Stimulated activated CD8-positive, alpha-beta memory T cell treated with anti-CD3 and anti-CD28 coated beads, Interleukin-4, amount 100 ng/mL, for 24 hours (primary cell): ENCODE measurements at regions not wholly inside any gene's neighbourhood (a gene's known extent, or its start where the extent isn't known, plus 50 kb on each side); places are given as distances from the start of the nearest gene placed in this dataset.
"Not testable (repeated sequence)": the region's sequence is repeated elsewhere in the genome, so short reads cannot be mapped to it uniquely, and the experiment has no call there.

Experiments
- DNase-seq: peaks from one replicate; pipeline ENCODE4 v3.0.0-alpha.2; 2020; ENCODE audit warnings: low read depth

DNA sequence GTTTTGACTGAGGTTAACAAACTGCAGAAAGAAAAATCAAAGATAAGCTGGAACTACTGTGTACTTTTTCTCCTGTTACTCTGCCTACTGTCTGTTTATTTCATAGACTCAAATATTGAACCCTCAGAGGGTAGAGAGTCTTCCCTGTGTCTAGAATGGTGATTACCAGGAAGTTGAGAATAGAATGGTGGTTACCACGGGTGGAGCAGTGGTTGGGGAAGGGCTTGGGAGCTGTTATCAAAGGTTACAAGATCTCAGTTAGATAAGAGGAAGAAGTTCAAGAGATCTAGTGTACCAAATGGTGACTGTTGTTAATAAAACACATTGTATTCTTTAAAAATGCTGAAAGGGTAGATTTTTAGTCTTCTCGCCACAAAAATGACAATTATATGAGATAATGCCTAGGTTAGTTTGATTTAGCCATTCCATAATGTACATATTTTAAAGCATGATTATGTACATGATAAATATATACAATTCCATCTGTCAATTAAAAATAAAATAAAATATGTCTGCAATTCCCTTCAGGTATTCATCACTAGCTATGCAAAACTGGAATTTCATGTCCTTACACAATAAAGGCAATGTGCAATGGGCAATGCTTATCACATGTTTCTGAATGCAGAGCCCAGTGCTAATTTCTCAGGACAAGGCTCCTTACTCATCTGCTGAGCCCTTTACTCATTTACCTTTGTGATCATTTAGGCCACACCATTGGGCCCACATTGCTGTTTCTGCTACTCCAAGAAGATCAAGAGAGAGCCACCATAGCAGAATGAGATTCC lies 474.3 kb upstream of the CAMK1G start:
- DNase-seq = no peak

- DNase-seq = no peak
Observed at GRCh38 chr1:209113521-209113920, 470.0 kb upstream of the CAMK1G start.

DNA sequence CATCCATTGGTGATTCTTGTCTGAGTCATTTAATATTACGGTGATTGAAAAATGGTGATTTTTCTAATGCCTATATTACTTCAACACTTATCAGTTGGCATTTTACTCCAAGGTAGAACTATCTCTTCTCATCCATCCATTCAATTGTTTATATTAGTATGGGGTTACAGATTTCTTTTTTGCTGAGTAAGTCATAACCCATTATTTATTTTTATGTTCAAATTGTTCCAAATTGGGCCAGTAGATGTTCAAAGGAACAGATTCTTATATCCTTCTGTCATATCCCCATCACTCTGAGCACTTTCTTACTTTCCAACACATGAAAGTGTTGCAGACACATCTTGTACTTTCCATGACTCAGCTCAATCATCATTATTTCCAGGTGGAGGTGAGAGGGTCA lies 466.8 kb upstream of the CAMK1G start:
- DNase-seq = no peak

DNA sequence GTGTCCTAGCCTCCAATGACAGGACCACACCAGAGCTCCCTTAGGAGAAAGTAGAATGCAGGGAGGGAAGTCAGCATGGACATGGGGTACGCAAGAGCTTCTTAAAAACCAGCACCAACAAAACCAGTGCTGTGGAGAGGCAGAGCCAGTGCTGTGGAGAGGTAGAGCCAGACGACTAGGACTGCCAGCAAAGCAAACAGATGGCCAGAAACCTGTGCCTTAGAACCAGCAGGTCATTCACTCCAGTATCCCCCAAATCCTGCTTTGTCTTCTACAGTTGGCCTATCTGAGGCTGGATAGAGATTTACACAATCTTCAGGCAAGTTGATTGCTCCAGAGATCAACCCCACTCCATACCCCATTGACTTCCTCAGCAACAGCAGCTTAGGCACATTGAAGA lies 459.9 kb upstream of the CAMK1G start:
- DNase-seq = no peak

- DNase-seq = not testable (repeated sequence)
Observed at GRCh38 chr1:209129091-209129490, 454.4 kb upstream of the CAMK1G start.

DNA sequence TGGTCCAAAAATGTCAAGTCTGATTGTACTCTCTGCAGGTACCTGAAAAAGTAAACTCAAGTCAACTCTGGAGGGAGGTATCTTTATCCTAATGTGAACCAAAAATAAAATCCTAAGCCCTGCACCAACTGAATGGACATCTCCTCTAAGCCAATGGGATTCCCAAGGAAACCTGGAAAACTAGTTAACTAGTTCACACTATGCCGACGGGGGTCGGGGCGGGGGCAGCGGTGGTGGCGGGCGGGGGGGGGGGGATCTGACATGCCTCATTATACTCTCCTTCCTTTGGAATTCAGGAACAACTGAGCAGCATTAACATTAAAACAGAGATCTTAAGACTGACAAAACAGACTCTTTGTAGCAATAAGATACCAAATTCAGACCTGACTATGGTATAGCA lies 452.6 kb upstream of the CAMK1G start:
- no peak for DNase-seq

- no peak for DNase-seq
Observed at GRCh38 chr1:209132736-209133467, 450.6 kb upstream of the CAMK1G start.

GRCh38 chr1:209134001-209134400 lies 449.5 kb upstream of the CAMK1G start:
- DNase-seq = no peak

DNA sequence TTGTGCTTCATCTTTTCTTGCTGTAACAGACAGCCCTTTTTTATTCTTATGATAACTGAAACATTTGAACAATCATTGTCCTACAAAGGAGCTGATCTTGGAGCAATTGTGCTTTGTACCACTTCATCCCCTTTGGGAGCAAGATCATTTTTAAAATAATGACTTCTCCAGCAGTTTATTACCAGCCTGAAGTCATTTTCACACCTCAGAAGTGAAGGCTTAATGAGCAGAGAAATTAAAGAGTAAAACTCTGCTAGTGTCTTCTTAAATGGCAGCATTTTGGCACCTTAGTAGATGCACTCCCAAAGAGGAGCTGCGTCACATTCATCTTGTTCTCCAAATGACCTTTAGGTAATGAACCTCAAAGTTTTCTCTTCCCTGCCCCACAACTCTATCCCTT lies 439.6 kb upstream of the CAMK1G start:
- no peak for DNase-seq

- DNase-seq = no peak
Observed at GRCh38 chr1:209150114-209150513, 433.4 kb upstream of the CAMK1G start.

DNA sequence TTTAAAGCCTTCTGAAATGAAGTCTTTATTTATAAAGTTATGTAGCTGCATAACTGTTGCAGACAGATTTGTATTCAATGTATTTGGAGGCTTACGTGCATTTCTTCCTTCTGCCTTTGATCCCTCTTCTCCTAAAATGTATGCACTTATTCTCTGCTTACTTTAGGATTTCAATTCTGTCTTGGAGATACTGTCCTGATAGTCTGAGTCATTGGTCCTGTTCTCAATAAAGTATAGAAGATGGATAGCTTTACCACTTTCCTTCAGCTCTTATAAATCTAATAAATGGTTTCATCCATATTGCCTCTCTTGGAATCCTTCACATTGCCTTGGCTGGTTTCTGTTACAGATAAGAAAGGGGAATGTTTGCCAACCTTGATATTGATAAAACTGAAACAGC lies 430.1 kb upstream of the CAMK1G start:
- DNase-seq = no peak

GRCh38 chr1:209154912-209155311 lies 428.6 kb upstream of the CAMK1G start:
- DNase-seq = no peak

GRCh38 chr1:209155546-209155945 lies 428.0 kb upstream of the CAMK1G start:
- DNase-seq = no peak

DNA sequence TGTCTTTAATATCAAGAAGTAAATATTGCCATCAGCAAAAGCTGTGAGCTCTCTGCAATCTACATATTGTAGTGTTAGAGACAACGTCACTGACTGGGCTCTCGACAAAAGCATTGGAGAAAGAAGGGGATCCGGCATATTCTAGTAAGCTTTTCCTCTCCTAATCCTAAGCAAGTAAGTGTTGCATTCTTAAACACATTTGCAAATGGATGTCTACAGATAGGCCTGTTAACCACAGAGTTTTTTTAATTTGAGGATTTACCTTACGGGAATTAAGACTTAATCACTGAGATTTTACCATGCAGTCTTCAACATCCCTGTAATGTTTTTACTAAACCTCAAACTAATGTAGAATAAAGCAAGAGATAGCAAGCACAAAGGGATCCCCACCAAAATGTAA lies 426.5 kb upstream of the CAMK1G start:
- no peak for DNase-seq

- no peak for DNase-seq
Observed at GRCh38 chr1:209157546-209158249, 425.8 kb upstream of the CAMK1G start.

GRCh38 chr1:209158851-209159250 lies 424.7 kb upstream of the CAMK1G start:
- DNase-seq = no peak

- no peak for DNase-seq
Observed at GRCh38 chr1:209160230-209160629, 423.3 kb upstream of the CAMK1G start.

GRCh38 chr1:209162651-209163050 lies 420.9 kb upstream of the CAMK1G start:
- DNase-seq = no peak

DNA sequence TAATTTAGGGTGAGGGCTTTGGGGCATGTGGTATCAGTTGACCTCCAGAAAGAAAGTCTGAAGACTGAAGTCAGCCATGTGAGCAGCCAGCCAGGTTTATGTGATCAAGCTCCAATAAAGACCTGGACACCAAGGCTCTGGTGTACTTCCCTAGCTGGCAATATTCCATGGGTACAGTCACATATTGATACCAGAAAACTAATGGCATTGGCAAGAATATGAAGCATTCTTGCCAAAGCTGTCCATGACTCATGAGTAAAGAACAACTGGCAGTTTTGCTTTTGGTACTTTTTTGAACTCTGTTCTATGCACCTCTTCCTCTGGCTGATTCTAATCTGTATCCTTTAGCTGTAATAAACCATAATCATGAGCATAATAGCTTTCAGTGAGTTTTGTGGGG lies 415.3 kb upstream of the CAMK1G start:
- no peak for DNase-seq

GRCh38 chr1:209171151-209171550 lies 412.4 kb upstream of the CAMK1G start:
- no peak for DNase-seq

GRCh38 chr1:209172286-209172685 lies 411.2 kb upstream of the CAMK1G start:
- no peak for DNase-seq

DNA sequence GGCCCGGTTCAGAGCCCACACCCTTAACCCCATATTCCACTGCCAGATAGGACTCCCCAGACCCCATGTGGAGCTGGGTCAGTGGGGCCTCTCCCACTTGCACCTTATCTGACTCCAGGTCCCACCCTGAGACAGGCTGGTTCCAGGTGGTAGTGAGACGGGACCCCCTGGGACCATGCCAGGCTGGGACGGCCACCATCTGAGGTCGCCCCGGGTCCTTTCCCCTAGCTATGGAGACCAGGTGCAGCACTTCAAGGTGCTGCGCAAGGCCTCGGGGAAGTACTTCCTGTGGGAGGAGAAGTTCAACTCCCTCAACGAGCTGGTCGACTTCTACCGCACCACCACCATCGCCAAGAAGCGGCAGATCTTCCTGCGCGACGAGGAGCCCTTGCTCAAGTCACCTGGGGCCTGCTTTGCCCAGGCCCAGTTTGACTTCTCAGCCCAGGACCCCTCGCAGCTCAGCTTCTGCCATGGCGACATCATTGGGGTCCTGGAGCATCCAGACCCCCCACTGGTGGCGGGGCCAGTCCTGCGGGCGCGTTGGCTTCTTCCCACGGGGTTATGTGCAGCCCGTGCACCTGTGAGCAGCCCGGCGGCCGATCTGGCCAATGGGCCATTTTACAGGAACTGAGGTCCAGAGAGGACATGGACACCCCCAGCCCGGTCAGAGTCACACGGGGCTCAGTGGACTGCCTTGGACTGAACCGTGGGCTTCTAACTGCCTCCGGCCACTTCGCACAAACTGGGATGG lies 410.5 kb upstream of the CAMK1G start:
- not testable (repeated sequence) for DNase-seq
